ENCODE measurements at regions not wholly inside any gene's neighbourhood (a gene's known extent, or its start where the extent isn't known, plus 50 kb on each side); places are given as distances from the start of the nearest gene placed in this dataset.

- TF ChIP-seq CTCF (IDR thresholded peaks at IDR 0.05), result no peak
- no peak for TF ChIP-seq POLR2A (IDR thresholded peaks at IDR 0.05)
Measured at GRCh38 chr6:131451321-131452144, 121.5 kb upstream of the ARG1 start.
